Smooth muscle cell (in vitro differentiated cells): ENCODE measurements at regions not wholly inside any gene's neighbourhood (a gene's known extent, or its start where the extent isn't known, plus 50 kb on each side); places are given as distances from the start of the nearest gene placed in this dataset.

ENCODE experiments used
- DNase-seq: peaks from one replicate; lab custom pipeline; 2025; ENCODE audit not compliant: unreplicated experiment; lab: John Stamatoyannopoulos, UW
- H2AFZ ChIP-seq: fragments of 200-600 bp; sonication (generic); 2 replicates; pipeline ENCODE4 v1.6.0; 2016; ENCODE audit warnings: antibody characterized with exemption, low read depth, mild to moderate bottlenecking
- H3F3A ChIP-seq: fragments of 200-600 bp; sonication (generic); 2 replicates; pipeline ENCODE4 v1.6.0; 2017; ENCODE audit warnings: antibody characterized with exemption, low read depth
- H3K27ac ChIP-seq: fragments of 200-600 bp; sonication (generic); 2 replicates; pipeline ENCODE4 v1.5.1; 2016; ENCODE audit warnings: low read depth, mild to moderate bottlenecking
- H3K27me3 ChIP-seq: fragments of 200-600 bp; sonication (generic); 2 replicates; pipeline ENCODE4 v1.6.1; 2016; ENCODE audit warnings: low read depth, mild to moderate bottlenecking
- H3K36me3 ChIP-seq: fragments of 200-600 bp; sonication (generic); 2 replicates; pipeline ENCODE4 v1.5.1; 2016; ENCODE audit warnings: low read depth
- H3K4me1 ChIP-seq: fragments of 200-600 bp; sonication (generic); 2 replicates; pipeline ENCODE4 v1.5.1; 2016; ENCODE audit warnings: low read depth
- H3K4me2 ChIP-seq: fragments of 200-600 bp; sonication (generic); 2 replicates; pipeline ENCODE4 v1.6.0; 2016; ENCODE audit warnings: mild to moderate bottlenecking
- H3K4me3 ChIP-seq: fragments of 200-600 bp; sonication (generic); 2 replicates; pipeline ENCODE4 v1.5.1; 2016; ENCODE audit warnings: mild to moderate bottlenecking
- H3K79me2 ChIP-seq: fragments of 200-600 bp; sonication (generic); 2 replicates; pipeline ENCODE4 v1.6.0; 2016; ENCODE audit warnings: low read depth, mild to moderate bottlenecking
- H3K9ac ChIP-seq: fragments of 200-600 bp; sonication (generic); 2 replicates; pipeline ENCODE4 v1.6.0; 2016; ENCODE audit warnings: low read depth
- H3K9me3 ChIP-seq: fragments of 200-600 bp; sonication (generic); replicated peaks from 2 replicates; pipeline ENCODE4 v1.5.1; 2016; ENCODE audit warnings: low read depth
- H4K20me1 ChIP-seq: fragments of 200-600 bp; sonication (generic); 2 replicates; pipeline ENCODE4 v1.6.0; 2016; ENCODE audit warnings: low read depth
- CTCF ChIP-seq: fragments of 200-600 bp; sonication (generic); IDR thresholded peaks from 2 replicates; pipeline ENCODE4 v1.5.1; 2017; ENCODE audit warnings: borderline replicate concordance, mild to moderate bottlenecking, antibody characterized with exemption; ENCODE audit not compliant: insufficient read depth, poor library complexity, severe bottlenecking
- WGBS: methylation state at CpG from one replicate; pipeline ENCODE4 v1.1.7; 2016; ENCODE audit warnings: low lambda C conversion rate; 5-methylcytosine and 5-hydroxymethylcytosine counted together

- H3K4me3 ChIP-seq, result no peak overlapping the region
- WGBS, result 93% methylated on average over 9 of the region's 9 CpGs
- H3K4me1 ChIP-seq, result no peaks in the 10 kb centered on the region
- no peak overlapping the region for H3K9ac ChIP-seq
- H3K27ac ChIP-seq, result no peak overlapping the region
- H3F3A ChIP-seq, result no peaks in the 10 kb centered on the region
- no peaks in the 10 kb centered on the region for H3K36me3 ChIP-seq
- H3K4me2 ChIP-seq, result no peak overlapping the region
- H2AFZ ChIP-seq, result no peak overlapping the region
- TF ChIP-seq CTCF, result no peak
- H3K27me3 ChIP-seq, result peaks cover 17% of the 10 kb centered on the region
- no peak for DNase-seq
- no peaks in the 10 kb centered on the region for H3K79me2 ChIP-seq
- no peaks in the 10 kb centered on the region for H4K20me1 ChIP-seq
- H3K9me3 ChIP-seq, result no peaks in the 10 kb centered on the region
These were observed 75.4 kb upstream of the PRNP start for GRCh38 chr20:4610871-4611270.

GRCh38 chr20:4609511-4609910 is 76.7 kb upstream of the PRNP start:
- Histone ChIP-seq H3K4me3 (no peak overlapping the region), H4K20me1 (no peaks in the 10 kb centered on the region), H3K27ac (no peak overlapping the region), H3K4me2 (no peak overlapping the region), H3K27me3 (peaks cover 24% of the 10 kb centered on the region), H2AFZ (no peak overlapping the region), H3K9ac (no peak overlapping the region), H3K9me3 (no peaks in the 10 kb centered on the region), H3K36me3 (no peaks in the 10 kb centered on the region), H3K4me1 (no peaks in the 10 kb centered on the region), H3K79me2 (no peaks in the 10 kb centered on the region), H3F3A (no peaks in the 10 kb centered on the region)
- no peak for TF ChIP-seq CTCF
- 91% methylated on average over 5 of the region's 5 CpGs for WGBS
- no peak for DNase-seq

GRCh38 chr20:4608861-4609260 is 77.4 kb upstream of the PRNP start:
- no peak for DNase-seq
- no peaks in the 10 kb centered on the region for H3K79me2 ChIP-seq
- no peaks in the 10 kb centered on the region for H3K9me3 ChIP-seq

More at GRCh38 chr20:4608861-4609260, 77.4 kb upstream of the PRNP start:
- no peak overlapping the region for H3K4me3 ChIP-seq
- H3F3A ChIP-seq, result no peaks in the 10 kb centered on the region
- no peaks in the 10 kb centered on the region for H4K20me1 ChIP-seq
- H3K36me3 ChIP-seq, result no peaks in the 10 kb centered on the region
- WGBS, result 88% methylated on average over 6 of the region's 6 CpGs
- H3K4me1 ChIP-seq, result no peaks in the 10 kb centered on the region
- no peak overlapping the region for H3K9ac ChIP-seq
- peaks cover 24% of the 10 kb centered on the region for H3K27me3 ChIP-seq
- no peak for TF ChIP-seq CTCF
- no peak overlapping the region for H3K27ac ChIP-seq
- H3K4me2 ChIP-seq, result no peak overlapping the region
- H2AFZ ChIP-seq, result no peak overlapping the region
